NB4 (cell line): ENCODE measurements at regions not wholly inside any gene's neighbourhood (a gene's known extent, or its start where the extent isn't known, plus 50 kb on each side); places are given as distances from the start of the nearest gene placed in this dataset.

Experiments used
- MYC ChIP-seq: IDR thresholded peaks from 2 replicates; pipeline ENCODE4 v1.6.1; 2011; ENCODE audit warnings: low read depth, low read length
- POLR2A ChIP-seq: IDR thresholded peaks from 2 replicates; pipeline ENCODE4 v1.6.1; 2011; ENCODE audit warnings: mild to moderate bottlenecking; ENCODE audit not compliant: insufficient read length; ENCODE audit errors: extremely low read depth
- TF ChIP-seq, protein P1 (sequence below): IDR thresholded peaks from one replicate; pipeline ENCODE4 v1.5.1; 2012; ENCODE audit warnings: low read depth, low read length
- TF ChIP-seq, protein P2 (sequence below): IDR thresholded peaks from 2 replicates; pipeline ENCODE4 v1.6.1; 2011; ENCODE audit warnings: low read depth, low read length

DNA sequence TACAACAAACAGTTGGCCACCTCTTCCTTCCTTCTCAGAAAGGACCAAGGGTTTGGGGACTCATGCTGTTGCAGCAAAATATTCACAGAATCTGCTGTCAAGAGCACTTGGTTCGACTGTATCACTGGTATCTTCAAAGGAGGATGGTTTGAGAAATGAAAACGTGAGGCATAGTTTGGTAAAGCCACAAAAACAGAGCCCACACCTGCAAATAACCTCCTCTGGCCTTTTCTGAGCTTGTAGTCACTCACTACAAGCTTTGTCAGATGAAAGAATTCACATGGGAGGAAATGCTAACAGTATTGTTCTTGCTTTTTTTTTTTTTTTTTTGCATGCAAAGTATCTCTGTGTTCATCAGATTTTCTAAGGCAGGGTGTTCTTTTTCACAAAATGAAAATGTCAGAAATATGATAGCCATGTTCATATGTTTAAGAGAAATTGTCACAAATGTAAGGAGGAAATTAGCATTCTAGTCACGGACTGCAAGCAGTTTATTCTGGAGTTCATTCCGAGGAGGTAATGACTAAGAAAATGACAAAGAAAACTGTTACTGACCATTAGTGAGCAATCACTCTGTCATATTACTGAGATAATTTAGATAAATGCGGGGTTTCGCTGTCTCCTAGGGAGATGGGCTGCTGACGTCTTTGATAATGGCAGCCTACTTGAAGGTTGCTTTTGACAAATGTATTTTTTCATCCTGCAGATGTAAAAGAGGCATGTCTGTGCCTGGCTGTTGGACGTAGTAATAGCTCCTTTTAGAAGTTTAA lies 117.8 kb upstream of the MYO3A start:
- TF ChIP-seq, protein P1, sequence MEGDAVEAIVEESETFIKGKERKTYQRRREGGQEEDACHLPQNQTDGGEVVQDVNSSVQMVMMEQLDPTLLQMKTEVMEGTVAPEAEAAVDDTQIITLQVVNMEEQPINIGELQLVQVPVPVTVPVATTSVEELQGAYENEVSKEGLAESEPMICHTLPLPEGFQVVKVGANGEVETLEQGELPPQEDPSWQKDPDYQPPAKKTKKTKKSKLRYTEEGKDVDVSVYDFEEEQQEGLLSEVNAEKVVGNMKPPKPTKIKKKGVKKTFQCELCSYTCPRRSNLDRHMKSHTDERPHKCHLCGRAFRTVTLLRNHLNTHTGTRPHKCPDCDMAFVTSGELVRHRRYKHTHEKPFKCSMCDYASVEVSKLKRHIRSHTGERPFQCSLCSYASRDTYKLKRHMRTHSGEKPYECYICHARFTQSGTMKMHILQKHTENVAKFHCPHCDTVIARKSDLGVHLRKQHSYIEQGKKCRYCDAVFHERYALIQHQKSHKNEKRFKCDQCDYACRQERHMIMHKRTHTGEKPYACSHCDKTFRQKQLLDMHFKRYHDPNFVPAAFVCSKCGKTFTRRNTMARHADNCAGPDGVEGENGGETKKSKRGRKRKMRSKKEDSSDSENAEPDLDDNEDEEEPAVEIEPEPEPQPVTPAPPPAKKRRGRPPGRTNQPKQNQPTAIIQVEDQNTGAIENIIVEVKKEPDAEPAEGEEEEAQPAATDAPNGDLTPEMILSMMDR = no peak
- no peak for TF ChIP-seq POLR2A
- TF ChIP-seq, protein P2, sequence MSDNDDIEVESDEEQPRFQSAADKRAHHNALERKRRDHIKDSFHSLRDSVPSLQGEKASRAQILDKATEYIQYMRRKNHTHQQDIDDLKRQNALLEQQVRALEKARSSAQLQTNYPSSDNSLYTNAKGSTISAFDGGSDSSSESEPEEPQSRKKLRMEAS = no peak
- TF ChIP-seq MYC = no peak
